GM21825 (cell line): ENCODE measurements at regions not wholly inside any gene's neighbourhood (a gene's known extent, or its start where the extent isn't known, plus 50 kb on each side); places are given as distances from the start of the nearest gene placed in this dataset.
"Not testable (repeated sequence)": the region's sequence is repeated elsewhere in the genome, so short reads cannot be mapped to it uniquely, and the experiment has no call there.

Source experiments
- ATAC-seq: cut with Tn5 transposase; IDR thresholded peaks from one replicate; pipeline ENCODE4 v1.9.1; 2021; ENCODE audit warnings: mild to moderate bottlenecking, moderate library complexity; ENCODE audit not compliant: unreplicated experiment

DNA sequence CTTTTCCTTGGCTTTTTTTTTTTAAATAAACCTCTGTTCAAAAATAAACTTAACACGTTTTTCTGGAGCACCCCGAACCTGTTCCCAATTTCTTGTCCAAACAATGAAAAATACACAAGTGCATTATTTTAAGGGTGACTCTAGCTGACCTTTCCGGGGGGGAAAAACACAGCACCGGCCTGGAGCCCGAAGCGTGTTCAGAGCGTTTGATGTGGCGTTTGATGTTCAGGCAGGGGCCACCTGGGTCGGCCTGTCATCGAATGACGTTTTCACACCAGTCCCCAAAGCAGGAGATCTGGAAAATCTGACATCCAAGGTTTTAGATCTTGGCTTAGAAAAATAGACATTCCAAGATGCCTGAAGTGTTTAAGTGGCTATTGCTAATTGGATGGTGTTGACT, 282.1 kb downstream of the SHOX start:
- ATAC-seq = no peak

DNA sequence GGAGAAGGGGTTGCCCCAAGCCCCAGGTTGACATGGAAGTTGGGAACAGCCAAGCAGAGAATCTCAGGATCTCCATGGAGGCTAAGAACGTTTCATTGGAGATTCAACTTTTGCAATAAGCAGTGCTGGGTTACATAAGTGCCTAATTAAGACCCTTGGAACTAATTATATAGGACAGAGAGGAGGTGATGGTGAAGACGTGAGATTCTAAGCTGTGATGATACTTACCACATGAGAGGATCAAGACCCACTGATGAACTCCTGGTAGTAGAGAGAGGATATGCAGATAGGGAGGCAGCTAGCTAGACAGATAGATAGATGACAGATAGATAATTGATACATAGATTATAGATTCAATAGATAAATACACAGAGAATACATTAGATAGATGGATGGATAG, 278.5 kb downstream of the SHOX start:
- not testable (repeated sequence) for ATAC-seq

- ATAC-seq = no peak
Observed at GRCh38 chrX:906586-906985, 276.0 kb downstream of the SHOX start.

DNA sequence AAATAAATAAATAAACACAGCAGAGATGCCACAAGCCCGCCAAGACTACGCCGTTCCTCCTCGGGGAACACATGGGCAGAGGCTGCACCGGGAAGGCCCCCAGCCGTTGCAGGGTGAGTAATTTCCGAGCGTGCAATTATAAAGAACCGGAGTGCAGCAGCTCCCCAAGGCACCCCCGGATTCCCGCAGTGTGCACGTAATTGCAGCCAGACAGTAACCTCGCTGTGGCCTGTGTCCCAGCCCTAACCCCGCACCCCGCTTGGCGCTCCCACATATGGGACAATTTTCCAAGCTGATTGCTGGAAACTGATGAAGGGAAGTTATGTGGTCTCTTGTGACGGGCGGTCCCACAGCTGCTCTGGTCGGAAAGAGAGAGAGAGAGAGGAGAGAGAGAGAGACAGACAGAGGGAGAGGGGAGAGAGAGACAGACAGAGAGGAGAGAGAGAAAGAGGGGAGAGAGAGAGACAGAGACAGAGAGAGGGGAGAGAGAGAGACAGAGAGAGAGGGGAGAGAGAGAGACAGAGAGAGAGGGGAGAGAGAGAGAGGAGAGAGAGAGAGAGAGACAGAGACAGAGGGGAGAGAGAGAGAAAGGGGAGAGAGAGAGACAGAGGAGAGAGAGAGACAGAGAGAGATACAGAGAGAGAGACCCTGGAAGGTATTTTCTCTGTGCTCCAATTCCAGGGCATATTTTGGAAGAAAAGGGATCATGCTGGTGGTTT, 275.4 kb downstream of the SHOX start:
- no peak for ATAC-seq

- no peak for ATAC-seq
Observed at GRCh38 chrX:903116-903515, 272.5 kb downstream of the SHOX start.

GRCh38 chrX:896256-896655, 265.7 kb downstream of the SHOX start:
- no peak for ATAC-seq

GRCh38 chrX:889966-890651, 259.5 kb downstream of the SHOX start:
- ATAC-seq = no peak

DNA sequence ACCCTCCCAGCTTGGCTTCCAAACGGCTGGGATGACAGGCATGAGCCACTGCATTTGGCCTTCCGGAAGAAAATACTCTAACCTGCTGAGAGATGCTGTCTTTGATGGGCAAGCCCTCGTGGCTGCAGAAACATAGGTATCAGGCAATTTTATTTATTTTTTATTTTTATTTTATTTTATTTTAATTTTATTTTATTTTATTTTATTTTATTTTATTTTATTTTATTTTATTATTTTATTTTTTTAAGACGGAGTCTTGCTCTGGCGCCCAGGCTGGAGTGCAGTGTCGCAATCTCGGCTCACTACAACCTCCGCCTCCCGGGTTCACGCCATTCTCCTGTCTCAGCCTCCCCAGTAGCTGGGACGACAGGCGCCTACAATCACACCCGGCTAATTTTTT, 257.1 kb downstream of the SHOX start:
- not testable (repeated sequence) for ATAC-seq

DNA sequence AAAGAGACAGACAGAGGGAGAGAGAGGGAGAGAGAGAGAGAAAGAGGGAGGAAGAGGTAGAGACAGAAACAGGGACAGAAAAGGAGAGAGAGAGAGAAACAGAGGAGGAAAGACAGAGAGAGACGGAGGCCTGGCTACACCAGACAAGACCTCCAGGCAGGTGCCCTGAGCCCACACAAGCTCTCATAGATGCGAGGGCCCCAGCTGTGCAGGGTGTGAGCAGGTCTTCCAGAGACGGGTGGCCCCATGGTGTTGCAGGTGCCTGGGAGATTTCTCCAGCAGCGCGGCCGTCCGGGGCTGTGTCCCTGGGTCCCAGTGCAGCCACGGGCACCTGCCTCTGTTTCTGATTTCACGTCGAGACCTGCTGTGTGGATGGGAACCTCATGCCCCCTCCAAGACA, 253.0 kb downstream of the SHOX start:
- no peak for ATAC-seq

GRCh38 chrX:879756-880698, 249.4 kb downstream of the SHOX start:
- ATAC-seq = not testable (repeated sequence)

DNA sequence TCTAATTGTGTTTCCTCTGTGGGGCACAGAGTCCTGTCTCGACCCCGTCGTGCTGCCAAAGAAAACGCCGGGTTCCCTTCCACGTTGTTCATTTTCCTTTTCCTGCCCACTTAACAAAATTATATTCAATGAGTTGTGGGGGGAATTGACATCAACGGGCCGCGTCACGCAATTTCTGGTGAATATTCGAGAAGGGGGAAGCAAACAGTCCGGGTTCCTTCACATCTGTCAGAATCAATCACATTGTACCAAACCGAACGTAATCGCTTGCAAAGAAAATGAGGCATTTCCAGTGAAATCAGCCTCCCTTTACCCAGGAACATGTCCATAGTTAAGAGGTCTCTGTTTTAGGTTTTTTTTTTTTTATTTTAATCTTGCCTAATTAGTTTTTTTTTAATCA, 243.5 kb downstream of the SHOX start:
- ATAC-seq = no peak

DNA sequence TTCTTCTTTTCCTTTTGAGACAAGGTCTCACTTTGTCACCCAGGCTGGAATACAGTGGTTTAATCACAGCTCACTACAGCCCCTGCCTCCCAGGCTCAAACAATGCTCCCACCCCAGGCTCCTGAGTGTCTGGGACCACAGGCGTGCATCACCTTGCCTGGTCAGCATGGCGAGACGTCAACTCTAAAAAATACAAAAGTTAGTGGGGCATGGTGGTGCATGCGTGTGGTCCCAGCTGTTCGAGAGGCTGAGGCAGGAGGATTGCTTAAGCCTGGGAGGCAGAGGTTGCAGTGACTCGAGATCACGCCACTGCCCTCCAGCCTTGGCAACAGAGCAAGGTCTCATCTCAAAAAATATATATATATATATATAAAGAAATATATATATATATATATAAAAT, 242.4 kb downstream of the SHOX start:
- no peak for ATAC-seq

- ATAC-seq = no peak
Observed at GRCh38 chrX:872090-872489, 241.5 kb downstream of the SHOX start.

DNA sequence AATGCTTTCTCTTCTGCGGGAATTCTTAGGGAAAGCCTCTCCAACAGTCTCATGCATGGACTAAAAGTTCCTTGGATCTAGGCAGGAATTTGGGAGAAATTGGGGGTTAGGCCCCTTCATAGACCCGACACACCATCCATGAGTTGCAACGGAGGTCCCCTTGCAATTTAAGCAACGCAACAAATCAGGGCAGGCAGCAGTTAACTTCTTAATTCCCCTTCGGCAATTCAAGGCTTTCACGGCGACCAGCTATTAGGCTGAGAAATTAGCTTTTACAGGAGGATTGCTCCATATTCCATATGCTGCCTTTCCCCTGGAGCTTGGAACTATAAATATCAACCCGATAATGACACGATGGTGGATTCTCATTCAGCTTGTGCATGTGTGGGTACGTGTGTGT, 241.0 kb downstream of the SHOX start:
- no peak for ATAC-seq

GRCh38 chrX:867966-868647, 237.5 kb downstream of the SHOX start:
- ATAC-seq = no peak

DNA sequence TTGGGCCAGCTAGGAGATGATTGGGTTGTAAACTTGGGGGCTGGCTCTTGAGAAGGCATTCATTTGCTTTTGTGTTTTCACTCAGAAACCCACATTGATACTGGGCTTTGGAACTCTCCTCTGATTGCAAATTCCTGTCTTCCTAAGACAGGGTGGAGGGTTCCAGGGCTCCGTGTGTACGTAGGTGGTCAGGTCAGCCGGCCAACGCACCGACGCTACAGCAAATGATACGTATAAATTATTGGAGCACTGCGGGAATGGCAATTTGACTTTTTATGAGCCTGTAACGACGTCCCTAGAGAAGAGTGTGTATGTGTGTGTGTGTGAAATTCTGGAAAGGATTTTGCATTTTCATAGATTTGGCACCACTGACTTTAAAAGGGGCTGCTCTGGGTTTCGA, 236.9 kb downstream of the SHOX start:
- no peak for ATAC-seq

GRCh38 chrX:866441-866990, 235.9 kb downstream of the SHOX start:
- ATAC-seq = no peak

DNA sequence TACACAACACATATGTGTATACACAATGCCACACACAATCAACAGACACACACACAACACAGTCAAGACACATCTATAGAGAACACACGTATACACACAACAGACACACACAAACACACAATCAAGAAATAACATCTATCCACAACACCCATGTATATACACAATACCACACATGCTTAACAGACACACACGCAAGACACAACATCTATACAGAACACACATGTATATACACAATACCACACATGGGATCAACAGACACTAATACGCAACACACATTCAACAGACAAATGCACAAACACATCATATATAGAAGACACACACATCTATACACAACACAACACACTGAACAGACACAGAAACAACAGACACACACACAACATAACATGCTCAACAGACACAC, 234.8 kb downstream of the SHOX start:
- no peak for ATAC-seq

GRCh38 chrX:861921-862320, 231.3 kb downstream of the SHOX start:
- no peak for ATAC-seq

GRCh38 chrX:861340-861890, 230.8 kb downstream of the SHOX start:
- ATAC-seq = no peak
